ENCODE measurements at regions not wholly inside any gene's neighbourhood (a gene's known extent, or its start where the extent isn't known, plus 50 kb on each side); places are given as distances from the start of the nearest gene placed in this dataset.

GRCh38 chr2:22958308-22958707 is 426.7 kb upstream of the KLHL29 start:
- TF ChIP-seq CTCF (IDR thresholded peaks at IDR 0.05; ENCODE audit: borderline replicate concordance, extremely low read depth, low read length, poor library complexity, severe bottlenecking), result no peak
- TF ChIP-seq EZH2 (IDR thresholded peaks at IDR 0.05; ENCODE audit: borderline replicate concordance, low read depth, low read length, severe bottlenecking), result no peak

Measured in DND-41 (cell line).